GM19328 (cell line): ENCODE measurements at regions not wholly inside any gene's neighbourhood (a gene's known extent, or its start where the extent isn't known, plus 50 kb on each side); places are given as distances from the start of the nearest gene placed in this dataset.
"Not testable (repeated sequence)": the region's sequence is repeated elsewhere in the genome, so short reads cannot be mapped to it uniquely, and the experiment has no call there.

ENCODE experiments used
- ATAC-seq: cut with Tn5 transposase; IDR thresholded peaks from one replicate; pipeline ENCODE4 v1.9.1; 2021; ENCODE audit warnings: mild to moderate bottlenecking, moderate library complexity; ENCODE audit not compliant: unreplicated experiment

DNA sequence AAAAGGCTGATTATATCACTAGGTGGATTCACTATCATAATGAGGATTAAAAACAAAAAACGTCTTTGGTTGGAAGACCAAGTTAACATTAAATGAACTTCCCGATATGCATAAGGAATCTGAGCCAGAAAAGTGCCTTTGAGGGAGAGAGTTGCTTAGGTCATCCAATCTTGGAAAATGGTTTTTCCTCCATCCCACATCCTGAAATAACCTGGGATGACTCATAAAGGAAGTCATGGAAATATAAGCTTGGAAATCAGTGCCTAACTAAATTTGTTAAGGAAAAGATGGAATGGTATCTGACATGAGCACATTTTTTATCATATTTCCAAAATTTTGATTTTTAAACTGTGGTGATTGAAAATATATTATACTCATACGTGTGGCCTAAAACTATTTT is 66.0 kb downstream of the KBTBD8 start:
- ATAC-seq: no peak

DNA sequence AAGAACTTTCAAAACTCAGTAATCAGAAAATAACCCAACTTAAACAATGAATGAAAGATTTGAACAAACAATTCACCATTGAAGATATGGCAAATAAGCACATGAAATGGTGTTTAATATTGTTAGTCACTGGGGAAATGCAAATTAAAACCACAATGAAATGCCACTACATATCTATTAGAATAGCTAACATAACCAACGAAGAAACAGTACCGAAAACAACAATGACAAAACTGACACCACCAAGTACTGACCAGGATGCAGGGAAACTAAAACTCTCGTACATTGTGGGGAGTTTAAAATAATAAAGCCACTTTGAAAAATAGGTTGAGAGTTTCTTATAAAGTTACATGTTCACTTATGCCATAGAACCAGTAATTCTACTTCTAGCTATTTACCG is 69.1 kb downstream of the KBTBD8 start:
- ATAC-seq: peak; percentile 57

DNA sequence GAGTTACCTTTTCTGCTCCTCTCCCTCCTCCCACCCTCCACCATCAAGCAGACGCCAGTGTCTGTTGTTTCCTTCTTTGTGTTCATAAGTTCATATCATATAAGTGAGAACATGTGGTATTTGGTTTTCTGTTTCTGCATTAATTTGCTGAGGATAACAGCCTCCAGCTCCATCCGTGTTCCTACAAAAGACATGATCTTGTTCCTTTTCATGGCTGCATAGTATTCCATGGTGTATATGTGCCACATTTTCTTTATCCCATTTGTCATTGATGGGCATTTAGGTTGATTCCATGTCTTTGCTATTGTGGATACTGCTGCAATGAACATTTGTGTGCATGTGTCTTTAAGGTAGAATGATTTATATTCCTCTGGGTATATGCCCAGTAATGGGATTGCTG is 74.5 kb downstream of the KBTBD8 start:
- ATAC-seq: not testable (repeated sequence)

DNA sequence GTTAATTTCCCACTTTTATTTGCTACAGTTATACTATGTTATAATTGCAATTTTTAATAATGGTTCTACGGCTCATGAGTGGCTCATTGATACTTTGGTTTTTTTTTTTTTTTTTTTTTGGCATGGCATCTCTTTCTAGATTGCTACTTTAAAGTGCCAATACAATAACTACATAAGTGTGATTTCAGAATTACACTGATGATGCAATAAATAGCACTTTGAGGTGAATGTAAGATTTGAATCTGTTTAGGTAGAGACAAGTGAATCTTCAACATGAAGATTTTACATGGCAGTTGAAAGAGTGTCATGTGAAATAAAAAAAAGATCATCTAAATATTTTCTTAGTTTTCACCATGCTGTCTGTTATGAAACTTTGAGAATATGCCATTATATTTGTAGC is 75.7 kb downstream of the KBTBD8 start:
- ATAC-seq: no peak

DNA sequence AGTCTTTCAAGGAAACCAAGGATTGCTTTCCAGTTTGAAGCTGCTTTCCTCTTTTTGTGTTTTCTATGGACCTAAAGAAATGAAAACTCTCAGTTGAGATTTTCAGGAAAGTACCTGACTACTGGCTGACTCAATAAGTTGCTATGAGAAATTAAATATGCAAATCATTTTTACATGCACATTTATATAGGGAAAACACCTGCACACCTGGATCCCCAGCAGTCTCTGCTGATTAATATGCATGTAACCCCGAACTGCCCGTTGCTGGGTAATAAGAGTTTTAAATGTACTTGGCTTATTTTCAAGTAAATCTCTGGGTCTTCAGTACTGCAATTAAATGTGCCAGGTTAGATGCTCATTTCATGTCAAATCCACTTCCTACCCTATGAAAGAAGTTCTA is 77.2 kb downstream of the KBTBD8 start:
- no peak for ATAC-seq

DNA sequence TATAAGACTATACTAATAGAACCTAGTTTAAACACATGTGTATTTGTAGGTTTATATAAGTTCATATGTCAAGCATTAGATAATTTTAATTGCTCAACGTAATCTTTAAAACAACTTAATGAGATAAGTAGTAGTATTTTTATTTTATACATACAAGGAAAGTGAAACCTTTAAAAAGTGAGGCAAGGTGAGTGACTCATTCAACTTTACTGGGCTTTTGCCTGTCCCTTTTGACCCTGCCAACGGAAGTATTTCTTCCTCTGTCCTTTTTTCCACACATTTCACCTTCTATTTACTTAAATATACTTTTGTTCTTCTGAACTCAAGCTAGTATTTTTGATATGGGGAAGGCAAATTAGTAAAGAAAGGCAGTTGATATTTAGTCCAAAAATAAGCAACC is 78.5 kb downstream of the KBTBD8 start:
- ATAC-seq: no peak

DNA sequence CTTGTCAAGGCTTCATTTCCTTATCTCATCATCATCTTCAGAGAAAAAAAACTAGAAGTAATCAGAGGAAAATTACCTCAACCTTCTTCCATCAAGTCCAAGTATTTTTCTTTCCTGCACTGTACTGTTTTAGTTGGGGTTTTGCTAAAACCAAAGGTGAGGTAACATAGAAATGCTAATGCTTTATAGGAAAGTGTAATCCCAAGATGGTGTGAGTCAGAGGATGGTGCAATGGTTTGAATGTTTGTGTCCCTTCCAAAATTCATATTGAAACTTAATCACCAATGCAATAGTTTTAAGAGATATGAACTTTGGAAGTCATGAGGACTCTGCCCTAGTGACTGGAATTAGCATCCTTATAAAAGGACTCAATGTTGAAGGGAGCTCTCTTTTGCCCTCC is 79.5 kb downstream of the KBTBD8 start:
- ATAC-seq: no peak

DNA sequence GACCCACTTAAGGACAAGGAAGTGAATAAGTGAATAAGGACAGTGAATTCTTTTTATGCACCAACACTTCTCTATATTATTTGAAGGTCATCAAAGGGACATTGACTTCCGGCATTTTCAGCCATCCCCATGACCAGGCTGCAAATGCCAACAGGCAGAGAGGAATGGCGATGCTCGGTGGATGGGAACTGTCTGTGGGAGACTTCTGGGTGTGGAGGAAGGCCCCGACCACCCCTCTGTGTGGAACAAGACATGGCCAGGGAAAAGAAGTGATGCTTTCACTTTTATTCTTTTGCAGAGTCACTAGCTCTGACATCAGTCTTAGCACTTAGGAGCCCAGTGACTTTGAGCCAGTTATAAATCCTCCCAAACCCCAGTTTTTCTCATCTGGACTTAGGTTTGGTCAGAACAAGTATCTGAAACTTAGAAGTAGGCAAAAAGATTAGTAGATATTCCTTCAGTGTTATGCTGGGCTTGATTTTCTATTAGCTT is 84.5 kb downstream of the KBTBD8 start:
- no peak for ATAC-seq

DNA sequence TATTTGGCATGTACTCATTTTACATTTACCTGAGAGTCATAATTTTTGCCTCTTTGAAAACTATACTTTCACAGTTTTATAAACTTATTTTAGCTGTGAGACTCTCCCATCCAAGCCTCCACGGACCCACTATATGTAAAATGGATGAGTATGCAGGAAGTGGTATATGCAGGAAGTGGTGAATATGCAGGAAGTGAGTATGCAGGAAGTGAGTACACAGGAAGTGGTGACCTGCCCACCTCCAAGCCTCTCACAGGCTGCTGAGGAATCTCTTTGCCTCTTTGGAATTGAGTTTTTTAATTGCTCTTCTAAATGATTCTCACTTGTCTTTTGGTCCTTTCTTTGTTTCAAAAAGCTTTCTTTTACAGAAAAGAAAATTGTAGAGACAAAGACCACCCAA is 85.2 kb downstream of the KBTBD8 start:
- no peak for ATAC-seq

DNA sequence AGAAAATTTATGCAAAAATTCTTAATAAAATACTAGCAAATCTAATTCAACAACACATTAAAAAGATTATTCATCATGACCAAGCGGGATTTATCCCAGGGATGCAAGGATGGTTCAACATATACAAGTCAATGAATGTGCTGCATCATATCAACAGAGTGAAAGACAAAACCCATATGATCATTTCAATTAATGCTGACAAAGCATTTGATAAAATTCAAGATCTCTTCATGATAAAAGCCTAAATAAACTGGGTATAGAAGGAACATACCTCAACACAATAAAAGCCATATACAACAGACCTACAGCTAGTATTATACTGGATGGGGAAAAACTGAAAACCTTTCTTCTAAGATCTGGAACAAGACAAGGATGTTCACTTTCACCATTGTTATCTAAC is 89.7 kb downstream of the KBTBD8 start:
- ATAC-seq: no peak

DNA sequence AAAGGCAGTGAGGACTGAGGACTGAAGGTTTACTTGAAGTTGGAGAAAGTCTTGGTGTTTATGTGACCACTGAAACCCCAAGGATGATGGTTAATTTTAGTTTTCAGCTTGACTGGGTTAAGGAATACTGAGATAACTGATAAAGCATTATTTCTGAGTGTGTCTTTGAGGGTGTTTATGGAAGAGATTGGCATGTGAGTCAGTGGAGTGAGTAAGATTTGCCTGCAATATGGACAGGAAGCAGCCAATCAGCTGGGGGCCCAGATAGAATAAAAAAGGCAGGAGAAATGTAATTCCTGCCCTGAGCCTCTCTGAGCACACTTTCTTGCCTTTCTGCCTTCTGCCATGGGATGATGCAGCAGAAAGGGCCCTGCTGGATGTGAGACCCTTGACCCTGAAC is 92.4 kb downstream of the KBTBD8 start:
- ATAC-seq: no peak

DNA sequence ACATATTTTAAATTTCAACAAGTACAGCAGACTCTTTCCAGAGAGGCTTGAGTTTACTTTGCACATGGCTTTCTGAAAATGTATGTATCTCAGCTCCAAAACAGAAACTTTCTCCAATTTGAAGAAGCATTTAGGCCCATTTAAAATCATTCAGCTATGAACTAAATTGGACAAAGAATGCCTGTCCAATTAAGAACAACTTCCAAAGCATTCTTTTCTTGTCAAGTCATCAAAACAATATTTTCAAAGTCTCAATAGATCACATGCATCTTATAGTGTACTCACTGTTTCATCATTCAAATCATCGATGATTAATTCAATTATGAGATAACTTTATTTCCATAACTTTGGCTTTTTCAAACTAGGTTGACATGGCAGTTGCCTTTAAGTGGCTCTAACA is 95.2 kb downstream of the KBTBD8 start:
- ATAC-seq: no peak

DNA sequence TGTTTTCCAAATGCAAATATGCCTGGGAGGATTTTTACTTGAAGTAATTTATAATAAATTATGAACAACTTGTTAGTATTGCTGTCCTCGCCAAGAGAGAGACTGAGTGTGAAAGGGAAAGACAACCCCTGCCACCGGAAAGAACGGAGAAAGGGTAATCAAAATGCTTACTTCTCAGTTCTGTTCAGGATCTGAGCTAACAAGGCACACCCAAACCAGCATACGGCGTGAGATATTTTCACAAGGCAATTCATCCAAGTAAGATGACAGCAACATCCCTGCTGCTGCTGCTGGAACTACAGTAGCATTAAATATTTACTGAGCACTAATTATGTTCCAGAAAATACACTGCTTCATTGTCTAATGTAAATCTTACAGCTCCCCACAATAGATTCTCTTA is 96.1 kb downstream of the KBTBD8 start:
- no peak for ATAC-seq

DNA sequence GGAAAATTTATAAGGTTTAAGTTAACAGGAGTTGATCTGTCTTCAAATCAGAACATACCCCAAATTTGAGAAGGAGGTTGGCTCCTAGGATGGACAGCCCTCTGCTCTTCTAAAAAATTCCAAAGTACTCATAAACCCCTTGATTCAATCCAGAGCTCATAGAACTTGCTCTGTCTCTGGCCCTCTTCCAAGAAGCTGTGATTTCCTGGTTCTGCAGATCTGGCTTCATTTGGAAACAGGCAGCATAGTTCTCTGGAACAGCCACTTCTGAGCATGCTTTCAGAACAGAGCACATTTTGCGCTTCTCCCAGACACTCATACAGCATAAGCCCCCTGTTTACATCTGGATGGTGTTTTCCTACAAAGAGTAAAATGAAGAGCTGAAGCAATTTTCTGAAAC is 96.7 kb downstream of the KBTBD8 start:
- no peak for ATAC-seq

DNA sequence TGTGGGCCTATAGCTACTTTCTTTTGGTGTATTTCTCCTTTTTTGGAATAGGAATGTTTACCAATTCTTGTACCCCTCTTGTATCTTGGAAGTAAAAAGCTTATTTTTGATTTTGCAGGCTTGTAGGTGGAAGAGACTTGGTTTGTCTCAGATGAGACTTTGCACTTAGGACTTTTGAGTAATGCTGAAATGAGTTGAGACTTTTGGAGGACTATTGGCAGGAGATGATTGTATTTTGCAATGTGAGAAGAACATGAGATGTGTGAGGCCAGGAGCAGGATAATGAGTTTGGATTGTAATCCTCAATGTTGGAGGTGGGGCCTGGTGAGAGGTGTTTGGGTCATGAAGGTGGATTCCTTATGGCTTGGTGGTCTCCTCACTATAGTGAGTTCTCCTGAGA is 106.3 kb downstream of the KBTBD8 start:
- no peak for ATAC-seq

DNA sequence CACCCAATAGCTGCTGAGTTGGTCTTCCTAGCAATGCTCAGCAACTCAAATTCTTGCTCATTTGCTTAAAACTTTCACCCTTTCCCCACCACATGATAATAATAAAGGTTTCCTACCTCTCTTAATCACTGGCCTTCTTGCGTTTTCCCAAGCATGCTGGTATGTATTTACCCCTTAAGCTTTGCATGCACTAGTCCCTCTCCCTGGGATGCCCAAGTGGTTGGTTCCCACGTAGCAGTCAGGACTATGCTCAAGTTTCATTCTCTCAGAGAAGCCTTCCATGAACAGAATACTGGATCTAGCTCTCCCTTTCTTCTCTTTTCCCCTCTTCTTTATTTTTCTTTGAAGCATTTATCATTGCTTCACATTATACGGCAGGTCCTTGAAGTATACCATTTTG is 108.8 kb downstream of the KBTBD8 start:
- ATAC-seq: no peak

DNA sequence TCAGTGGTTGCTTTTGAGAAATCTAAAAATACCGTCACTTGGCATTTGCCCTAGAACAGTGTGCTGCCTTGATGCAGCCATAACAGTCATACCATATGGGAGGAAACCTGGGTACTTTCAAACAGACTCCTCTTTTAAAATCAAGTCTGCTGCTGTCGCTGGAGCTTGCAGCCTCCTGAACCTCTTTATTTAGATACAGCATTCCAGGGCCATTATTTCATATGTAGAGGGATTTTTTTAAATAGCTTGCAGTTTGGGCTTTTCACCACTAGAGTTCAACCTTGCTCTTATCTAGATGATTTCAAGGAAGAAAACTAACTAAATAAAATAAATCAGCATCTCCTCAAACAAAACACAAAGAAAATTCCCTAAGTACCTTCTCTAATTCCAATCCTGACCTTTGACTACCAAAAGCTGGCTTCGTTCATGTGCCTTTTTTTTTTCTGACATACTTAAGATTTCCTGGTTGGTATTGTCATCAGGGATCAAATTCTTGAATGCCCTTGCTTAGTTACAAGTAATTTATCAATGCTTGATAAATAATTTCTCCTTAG is 111.6 kb downstream of the KBTBD8 start:
- no peak for ATAC-seq

DNA sequence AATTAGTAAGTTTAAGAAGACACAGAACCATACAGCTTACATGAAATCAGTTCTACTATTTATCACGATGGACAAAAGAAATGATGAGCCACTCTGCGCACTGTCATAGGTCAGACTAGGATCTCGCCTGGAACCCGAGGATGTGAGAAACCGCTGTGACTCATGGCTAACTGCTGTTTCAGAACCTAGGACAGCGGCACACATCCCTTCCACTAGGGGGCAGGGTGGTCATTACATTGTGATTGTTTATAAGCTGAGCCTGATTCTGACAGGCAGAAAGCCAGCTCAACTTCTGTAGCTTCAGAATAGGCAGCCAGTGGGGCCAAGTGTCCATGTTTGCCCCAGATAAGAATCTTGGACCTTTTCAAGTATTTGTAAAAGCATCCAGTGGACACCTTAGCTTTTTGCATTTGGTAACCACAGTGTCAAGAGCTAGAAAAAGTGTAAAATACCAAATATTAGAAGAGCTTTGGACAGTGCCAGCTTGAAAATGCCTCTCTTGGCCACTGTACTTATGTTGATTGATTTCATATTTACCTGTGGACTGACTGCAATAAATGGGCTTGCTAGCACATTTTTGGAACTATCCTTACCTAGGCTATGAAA is 115.8 kb downstream of the KBTBD8 start:
- ATAC-seq: peak; percentile 88

DNA sequence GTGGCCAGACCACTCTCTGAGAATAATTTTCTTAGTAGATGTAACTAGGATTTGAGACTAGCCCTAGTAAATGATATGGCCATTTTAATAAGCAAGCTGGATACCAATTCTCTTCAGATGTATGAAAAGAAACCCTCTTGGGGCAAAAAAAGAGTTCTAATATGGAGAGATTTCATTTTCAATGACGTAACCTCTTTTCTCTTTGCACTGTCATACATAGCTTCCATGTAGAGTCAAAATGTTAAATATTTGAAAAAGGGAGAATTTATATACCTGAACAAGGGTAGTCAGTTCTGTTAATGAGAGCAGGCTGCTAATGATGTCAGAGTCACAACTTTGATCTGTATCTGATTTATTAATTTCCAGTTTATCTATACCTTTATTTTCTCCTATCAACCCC is 120.0 kb downstream of the KBTBD8 start:
- no peak for ATAC-seq

DNA sequence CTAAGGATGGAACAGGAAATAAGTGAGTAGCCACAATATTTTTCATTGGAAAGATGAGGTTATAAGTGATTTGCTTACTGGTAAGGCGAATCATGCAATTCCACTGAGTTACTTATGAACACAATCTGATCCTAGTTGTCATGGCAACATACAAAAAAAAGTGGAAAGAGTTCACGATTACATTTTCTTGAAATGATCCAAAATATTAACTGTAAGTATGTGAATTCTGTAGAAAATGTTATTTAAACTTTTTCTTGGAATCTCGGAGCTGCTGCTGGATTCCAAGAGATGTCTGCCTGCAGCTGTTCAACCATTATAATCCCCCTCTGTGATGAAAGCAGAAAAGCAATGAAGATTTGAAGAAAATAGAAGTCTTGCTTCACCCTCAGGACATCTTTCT is 120.5 kb downstream of the KBTBD8 start:
- ATAC-seq: no peak

DNA sequence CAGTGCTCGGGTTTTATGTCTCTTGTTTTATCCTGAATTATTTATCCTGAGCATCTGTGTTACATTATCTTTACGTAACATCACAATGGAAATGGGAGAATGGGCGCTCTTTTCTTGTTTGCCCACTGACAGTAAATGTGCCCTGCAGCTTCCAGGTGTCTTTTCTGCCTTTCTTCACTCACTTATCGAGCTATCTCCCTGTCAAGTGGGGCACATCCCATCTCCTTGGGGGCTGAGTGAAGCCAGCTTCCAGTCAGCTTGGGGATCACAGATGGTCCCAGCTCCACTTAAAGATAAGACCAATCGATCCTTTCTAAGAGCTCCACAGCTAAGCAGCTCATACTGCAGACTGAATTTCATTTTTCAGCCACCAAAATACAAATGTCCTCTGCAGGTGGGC is 125.8 kb downstream of the KBTBD8 start:
- ATAC-seq: no peak

DNA sequence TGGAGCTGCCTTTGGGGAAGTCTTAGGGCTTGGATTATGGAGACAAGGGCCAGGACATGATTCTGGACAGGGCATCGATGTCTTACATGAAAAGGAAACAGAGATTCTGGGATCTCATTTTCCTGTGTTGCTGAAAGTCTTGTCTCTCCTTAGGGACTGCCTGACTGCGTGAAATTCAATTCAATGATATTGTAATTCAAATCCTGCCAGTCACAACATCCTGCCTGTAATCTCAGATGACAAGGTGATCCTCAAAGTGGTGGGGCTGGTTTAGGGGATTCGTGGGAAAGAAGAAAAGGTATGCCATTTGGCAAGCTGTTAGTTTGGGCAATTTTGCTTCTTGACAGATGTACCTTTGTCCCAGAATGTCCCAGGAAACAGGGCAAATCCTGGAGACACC is 129.1 kb downstream of the KBTBD8 start:
- ATAC-seq: no peak

DNA sequence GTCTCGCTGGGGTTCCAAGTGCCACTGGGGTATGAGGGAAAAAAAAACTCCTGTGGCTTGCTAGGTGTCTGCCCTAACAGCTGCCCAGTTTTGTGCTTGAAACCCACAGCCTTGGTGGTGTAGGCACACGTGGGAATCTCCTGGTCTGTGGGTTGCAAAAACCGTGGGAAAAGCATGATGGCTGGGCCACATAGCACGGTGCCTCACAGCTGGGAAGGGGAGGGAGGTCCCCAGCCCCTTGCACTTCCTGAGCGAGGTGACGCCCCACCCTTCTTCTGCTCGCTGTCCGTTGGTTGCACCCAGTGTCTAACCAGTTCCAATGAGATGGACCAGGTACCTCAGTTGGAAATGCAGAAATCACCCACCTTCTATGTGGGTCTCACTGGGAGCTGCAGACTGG is 144.3 kb downstream of the KBTBD8 start:
- ATAC-seq: no peak
